Neutrophil (primary cell): ENCODE measurements at regions not wholly inside any gene's neighbourhood (a gene's known extent, or its start where the extent isn't known, plus 50 kb on each side); places are given as distances from the start of the nearest gene placed in this dataset.

Experiments
- H3K27ac ChIP-seq: fragments of 200-600 bp; sonication (generic); 2 replicates; pipeline ENCODE4 v1.5.1; 2016; ENCODE audit warnings: mild to moderate bottlenecking, moderate library complexity
- H3K27me3 ChIP-seq: fragments of 200-600 bp; sonication (generic); 2 replicates; pipeline ENCODE4 v1.6.0; 2016; ENCODE audit warnings: mild to moderate bottlenecking
- H3K36me3 ChIP-seq: fragments of 200-600 bp; sonication (generic); 2 replicates; pipeline ENCODE4 v1.5.1; 2017
- H3K4me1 ChIP-seq, 2 experiments: fragments of 200-600 bp in 1 of 2; sonication (generic) in 1 of 2; 1 replicate in 1 of 2; 2 replicates in 1 of 2; pipeline versions ENCODE4 v1.5.1 to v1.6.1; 2013 to 2016; ENCODE audit warnings: low read depth in 1 of 2, low read length in 1 of 2, mild to moderate bottlenecking in 1 of 2, moderate library complexity in 1 of 2; ENCODE audit not compliant: control insufficient read depth in 1 of 2, insufficient read depth in 1 of 2
- H3K4me3 ChIP-seq, 2 experiments: fragments of 200-600 bp in 1 of 2; sonication (generic) in 1 of 2; 1 replicate in 1 of 2; 2 replicates in 1 of 2; pipeline ENCODE4 v1.5.1; 2013 to 2016; ENCODE audit warnings: low read depth in 1 of 2, low read length in 1 of 2, mild to moderate bottlenecking in 1 of 2, moderate library complexity in 1 of 2
- H3K9me3 ChIP-seq: fragments of 200-600 bp; sonication (generic); 2 replicates; pipeline ENCODE4 v1.5.1; 2016
- CTCF ChIP-seq: fragments of 200-600 bp; sonication (generic); IDR thresholded peaks from 2 replicates; pipeline ENCODE4 v1.5.1; 2016; ENCODE audit warnings: antibody characterized with exemption

GRCh38 chr5:96091874-96092273 lies 130.2 kb upstream of the ELL2 start:
- H3K27me3 ChIP-seq: no peaks in the 10 kb centered on the region
- TF ChIP-seq CTCF: no peak
- no peaks in the 10 kb centered on the region for H3K4me1 ChIP-seq
- no peak overlapping the region for H3K4me3 ChIP-seq
- H3K36me3 ChIP-seq: no peaks in the 10 kb centered on the region
- no peak overlapping the region for H3K27ac ChIP-seq
- H3K9me3 ChIP-seq: no peaks in the 10 kb centered on the region

GRCh38 chr5:96090215-96090614 lies 128.6 kb upstream of the ELL2 start:
- Histone ChIP-seq H3K9me3 (no peaks in the 10 kb centered on the region), H3K4me3 (no peak overlapping the region), H3K27me3 (no peaks in the 10 kb centered on the region), H3K27ac (no peak overlapping the region), H3K36me3 (no peaks in the 10 kb centered on the region), H3K4me1 (no peaks in the 10 kb centered on the region)
- TF ChIP-seq CTCF: no peak

- no peak overlapping the region for H3K4me3 ChIP-seq
- no peak overlapping the region for H3K27ac ChIP-seq
- no peaks in the 10 kb centered on the region for H3K36me3 ChIP-seq
- H3K27me3 ChIP-seq: no peaks in the 10 kb centered on the region
- no peaks in the 10 kb centered on the region for H3K9me3 ChIP-seq
- H3K4me1 ChIP-seq: no peaks in the 10 kb centered on the region
- no peak for TF ChIP-seq CTCF
These were observed 127.3 kb upstream of the ELL2 start for GRCh38 chr5:96088706-96089498.

GRCh38 chr5:96087939-96088338 lies 126.3 kb upstream of the ELL2 start:
- no peak overlapping the region for H3K27ac ChIP-seq
- no peaks in the 10 kb centered on the region for H3K36me3 ChIP-seq
- no peak overlapping the region for H3K4me3 ChIP-seq
- TF ChIP-seq CTCF: no peak
- H3K27me3 ChIP-seq: no peaks in the 10 kb centered on the region
- no peaks in the 10 kb centered on the region for H3K4me1 ChIP-seq
- no peaks in the 10 kb centered on the region for H3K9me3 ChIP-seq

GRCh38 chr5:96084874-96085506 lies 123.3 kb upstream of the ELL2 start:
- Histone ChIP-seq H3K4me3 (no peak overlapping the region), H3K9me3 (no peaks in the 10 kb centered on the region), H3K4me1 (peaks cover 0 to 5% of the 10 kb centered on the region in 2 experiments), H3K36me3 (no peaks in the 10 kb centered on the region), H3K27ac (no peak overlapping the region), H3K27me3 (no peaks in the 10 kb centered on the region)
- no peak for TF ChIP-seq CTCF
